HG03469 (cell line): ENCODE measurements at regions not wholly inside any gene's neighbourhood (a gene's known extent, or its start where the extent isn't known, plus 50 kb on each side); places are given as distances from the start of the nearest gene placed in this dataset.
"Not testable (repeated sequence)": the region's sequence is repeated elsewhere in the genome, so short reads cannot be mapped to it uniquely, and the experiment has no call there.

Experiments
- ATAC-seq: cut with Tn5 transposase; IDR thresholded peaks from one replicate; pipeline ENCODE4 v1.9.1; 2021; ENCODE audit warnings: mild to moderate bottlenecking, moderate library complexity, moderate number of reproducible peaks; ENCODE audit not compliant: unreplicated experiment

DNA sequence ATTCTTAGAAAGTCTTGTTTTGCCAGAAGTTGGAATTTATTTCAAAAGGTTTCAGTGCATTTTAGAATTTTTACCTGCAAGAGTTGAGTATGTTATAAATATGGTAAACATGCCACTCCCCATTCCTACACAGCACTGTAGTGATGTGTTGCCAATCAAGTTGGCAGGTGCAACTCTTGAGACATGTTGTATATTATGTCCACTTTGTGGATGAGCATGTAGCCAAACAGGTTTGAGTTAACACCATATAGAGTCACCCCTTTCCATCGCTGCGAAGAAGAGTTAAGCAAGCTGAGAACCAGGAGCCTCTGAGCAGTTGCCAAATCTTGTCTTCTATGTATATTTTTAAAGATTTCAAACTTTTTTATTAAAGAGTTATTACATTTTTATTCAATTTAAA lies 359.8 kb downstream of the LMO7 start:
- ATAC-seq = no peak

DNA sequence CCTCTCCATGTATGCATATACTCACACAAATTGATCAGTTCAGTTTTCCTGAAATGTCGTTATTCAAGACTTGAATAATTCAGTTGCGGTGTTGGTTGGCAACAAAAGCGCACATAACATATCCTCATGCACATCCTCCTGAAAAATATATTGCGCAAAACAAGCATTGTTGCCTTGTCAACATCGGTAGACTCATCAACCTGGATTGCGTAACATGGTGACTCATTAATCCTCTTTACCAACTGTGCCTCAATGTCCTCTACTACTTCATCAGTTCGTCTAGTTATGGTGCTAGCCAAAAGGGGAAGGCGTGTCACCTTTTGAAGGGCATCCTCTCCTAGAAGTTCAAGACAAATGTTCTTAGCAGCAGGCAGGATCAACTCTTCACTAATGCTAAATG lies 357.7 kb downstream of the LMO7 start:
- ATAC-seq = no peak

DNA sequence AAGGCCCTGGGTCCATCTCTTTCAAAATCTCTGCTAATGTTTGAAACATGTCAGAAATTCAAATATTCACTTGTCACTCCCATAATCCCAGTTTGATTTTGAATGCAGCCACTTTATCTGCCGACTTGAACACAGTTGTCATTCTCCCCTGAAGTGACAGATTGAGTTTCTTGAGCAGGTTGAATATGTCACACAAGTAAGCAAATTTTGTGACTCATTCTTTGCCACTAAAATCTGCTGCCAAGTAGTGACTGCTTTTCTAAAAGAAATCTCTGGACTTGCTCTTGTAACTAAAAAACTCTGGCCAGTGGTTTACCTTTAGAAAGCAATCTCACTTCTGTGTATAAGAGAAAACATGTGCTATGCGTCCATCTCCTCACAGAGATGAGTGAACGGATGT lies 357.1 kb downstream of the LMO7 start:
- no peak for ATAC-seq

DNA sequence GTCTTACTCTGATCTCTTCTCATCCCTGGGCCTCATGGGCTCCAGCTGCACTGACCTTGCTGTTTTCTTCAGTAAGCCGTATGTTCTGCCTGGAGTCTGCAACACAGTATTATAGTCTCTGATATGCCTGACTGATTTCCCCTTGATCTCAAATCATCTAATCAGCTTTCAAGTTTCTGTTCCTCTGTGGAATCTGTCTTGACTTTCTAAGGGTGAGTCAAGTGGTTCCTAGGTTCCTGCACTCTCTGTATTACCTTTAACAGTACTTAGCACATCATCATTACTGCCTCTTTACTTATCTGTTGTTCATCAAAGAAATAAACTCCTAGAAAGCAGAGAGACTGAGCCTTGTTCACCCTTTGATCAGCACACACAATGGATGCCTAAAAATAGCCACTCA lies 350.7 kb downstream of the LMO7 start:
- peak; percentile 100 for ATAC-seq

DNA sequence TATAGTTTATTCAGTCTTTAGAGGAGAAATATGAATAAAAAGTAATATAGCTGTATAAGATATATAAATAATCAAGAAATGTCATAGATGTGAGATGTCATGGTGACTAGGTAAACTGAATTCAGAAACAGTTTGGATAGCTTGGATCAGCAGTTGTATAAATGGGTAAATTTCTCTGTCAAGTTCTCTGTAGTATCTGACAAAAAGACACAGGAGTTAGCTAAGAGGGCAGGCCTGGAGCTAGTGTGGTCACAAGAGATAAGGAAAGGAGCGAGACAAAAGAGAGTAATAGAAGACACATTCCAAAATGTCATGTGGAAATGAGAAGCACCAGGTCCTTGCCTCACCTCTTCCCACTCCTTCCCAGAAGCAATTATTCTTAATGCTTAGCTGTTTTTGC lies 349.0 kb downstream of the LMO7 start:
- ATAC-seq = no peak

DNA sequence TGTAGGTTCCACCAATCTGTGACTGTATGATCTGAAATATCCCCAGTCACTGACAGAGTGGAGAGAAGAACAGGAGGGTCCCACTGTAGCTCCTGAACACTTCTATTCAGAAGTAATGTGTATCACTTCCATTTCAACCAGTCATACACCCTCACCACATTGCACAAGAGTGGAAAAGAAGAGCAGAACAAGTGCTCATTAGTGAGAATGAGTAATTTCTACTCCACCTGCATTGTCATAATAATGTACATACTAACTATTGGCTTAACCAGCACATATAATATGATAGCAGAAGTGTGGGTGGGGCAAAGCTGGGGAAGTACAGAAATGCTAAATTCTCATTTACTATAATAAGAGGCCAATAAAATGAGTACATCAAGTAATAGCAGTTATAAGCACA lies 342.7 kb downstream of the LMO7 start:
- no peak for ATAC-seq

DNA sequence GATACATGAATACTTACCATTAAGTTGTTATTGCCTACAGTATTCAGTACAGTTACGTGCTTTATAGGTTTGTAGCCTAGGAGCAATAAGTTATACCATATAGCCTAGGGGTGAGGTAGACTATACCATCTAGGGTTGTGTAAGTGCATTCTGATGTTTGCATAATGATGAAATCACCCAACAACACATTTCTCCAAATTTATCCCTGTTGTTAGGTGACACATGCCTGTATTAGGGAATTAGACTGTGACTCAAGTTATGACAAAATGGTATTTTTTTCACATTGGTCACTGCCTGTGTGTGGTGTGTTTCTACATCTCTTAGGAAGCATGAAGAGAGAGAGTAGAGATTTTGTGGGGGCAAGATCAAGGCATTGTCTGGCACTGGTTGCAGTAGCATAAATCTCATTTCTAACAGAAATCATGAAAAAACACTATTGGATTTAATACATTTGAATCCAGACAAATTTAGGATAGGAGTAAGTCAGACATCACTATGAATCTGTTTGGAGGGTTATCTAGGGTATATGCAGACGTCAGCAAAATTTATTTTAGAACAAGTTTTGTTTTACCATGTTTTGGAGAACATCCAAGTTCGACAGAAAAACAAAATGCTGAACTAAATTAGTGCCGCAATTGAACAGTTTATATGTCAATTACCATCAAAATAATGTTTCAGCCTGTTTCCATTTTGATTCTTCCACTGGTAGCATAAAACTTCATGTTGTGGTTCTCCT lies 332.1 kb downstream of the LMO7 start:
- no peak for ATAC-seq

DNA sequence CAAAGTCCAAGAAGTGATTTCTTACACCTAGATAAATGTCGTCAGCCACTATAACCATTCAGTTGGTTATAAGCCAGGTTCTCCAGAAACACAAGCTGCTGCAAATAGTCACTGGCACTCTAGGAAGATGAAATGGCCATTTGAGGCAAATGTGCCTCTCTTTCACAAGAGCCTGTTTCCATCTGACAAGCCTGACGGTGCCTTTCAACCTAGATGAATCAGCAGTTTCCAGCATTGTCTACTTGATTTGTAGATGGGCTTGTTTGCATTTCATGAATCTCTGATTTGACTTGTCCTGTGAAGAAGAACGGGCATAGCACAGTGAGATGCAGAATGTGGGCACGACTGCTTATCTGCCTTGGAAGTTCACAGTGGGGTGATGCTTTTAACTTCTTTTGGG lies 327.2 kb downstream of the LMO7 start:
- ATAC-seq = no peak

DNA sequence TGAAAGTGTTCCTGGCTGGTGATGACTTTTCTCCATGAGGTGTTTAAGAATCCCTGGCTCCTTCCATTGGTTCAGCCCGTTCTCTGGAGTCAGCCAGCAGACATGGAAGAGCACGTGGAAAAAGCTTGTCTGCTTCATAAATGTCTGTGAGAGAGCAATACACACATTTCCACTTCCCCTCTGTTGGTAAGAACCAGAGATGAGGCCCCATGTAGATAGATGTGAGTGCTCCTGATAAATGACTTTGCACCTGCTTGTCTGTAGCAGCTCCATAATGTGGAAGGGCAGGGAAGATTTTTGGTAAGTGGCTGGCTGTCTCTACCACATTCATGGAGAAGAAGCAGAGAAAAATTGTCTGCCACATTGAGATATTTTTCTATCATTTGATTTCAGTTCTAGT lies 325.8 kb downstream of the LMO7 start:
- no peak for ATAC-seq

DNA sequence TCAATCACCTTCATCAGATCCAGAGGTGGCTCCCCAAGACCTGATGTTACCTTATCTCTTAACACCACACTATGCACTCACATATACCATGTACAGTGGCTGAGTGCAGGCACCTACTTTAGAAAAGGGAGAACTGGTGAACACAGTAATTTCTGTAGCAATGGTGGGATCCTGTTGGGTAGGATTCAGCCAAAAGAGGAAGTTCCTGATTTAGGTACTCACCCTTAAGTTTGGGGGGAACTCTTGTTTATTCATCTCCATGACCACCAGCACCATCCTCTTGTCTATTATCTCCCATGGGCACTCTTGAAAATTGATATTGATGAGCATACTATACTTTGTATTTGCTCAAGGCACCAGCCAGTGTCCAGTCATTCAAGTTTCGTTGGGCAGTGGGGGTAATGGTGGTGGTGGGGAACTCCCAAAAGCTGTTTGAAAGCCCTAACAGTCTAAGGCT lies 324.4 kb downstream of the LMO7 start:
- peak; percentile 99 for ATAC-seq

DNA sequence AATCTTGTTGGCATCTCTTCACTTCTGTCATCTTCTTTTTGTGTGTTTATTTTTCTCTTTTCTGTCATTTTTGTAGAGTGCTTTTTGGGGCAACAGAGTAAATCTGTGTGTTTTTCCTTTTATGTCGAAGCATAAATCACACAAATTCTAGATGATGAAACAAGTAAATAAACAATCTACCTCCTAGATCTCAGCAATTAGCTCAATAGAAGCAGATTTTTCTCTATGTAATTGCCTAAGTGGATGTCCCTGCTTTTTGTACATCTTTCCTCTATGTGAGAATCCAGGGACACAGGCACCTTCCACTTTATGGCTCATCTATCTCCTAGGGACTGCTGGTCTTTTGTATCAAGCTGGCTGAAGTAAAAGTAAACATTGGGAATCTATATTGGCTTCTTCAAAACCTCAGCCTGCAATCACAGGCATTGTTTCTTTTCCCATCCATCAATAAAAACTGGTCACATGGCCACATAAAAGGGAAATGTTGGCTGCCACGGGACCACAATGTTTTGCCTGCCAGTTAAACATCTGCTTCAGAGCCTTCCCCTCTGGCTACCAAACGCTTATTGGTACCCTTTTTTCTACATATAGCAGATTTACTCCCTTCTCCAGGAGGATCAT lies 323.8 kb downstream of the LMO7 start:
- ATAC-seq = peak; percentile 9

DNA sequence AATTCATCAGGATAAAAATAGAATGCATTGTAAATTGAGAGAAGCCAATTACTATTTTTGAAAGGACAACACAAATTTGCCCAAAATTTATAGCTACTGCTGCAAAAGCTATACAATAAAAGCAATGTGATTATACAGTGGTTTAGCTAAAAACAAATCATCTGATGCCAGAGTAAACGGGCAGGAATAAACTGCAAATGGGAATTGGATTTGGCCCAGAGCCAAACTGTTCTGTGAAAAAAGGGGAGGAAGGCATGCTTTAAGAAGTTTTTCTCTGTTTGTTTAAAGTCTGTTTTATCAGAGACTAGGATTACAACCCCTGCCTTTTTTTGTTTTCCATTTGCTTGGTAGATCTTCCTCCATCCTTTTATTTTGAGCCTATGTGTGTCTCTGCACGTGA lies 317.5 kb downstream of the LMO7 start:
- not testable (repeated sequence) for ATAC-seq

DNA sequence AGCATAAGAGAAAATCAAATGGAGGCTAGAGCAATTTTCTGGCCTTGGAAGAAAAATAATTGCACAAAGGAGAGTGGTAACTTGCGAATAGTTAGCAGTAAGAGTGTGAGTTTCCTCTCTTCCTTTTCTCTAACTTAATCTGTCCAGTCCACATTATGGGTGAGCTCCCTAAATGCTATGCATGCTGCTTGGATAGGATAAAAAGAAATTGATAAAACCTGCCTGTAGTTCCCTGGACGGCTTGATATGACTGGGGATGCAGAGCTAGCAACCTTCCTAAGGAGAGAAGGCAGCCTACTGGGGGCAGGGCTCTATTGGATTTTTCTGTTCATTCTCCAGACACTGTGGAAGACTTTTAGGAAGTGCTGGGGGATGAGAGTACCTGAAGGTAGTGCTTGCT lies 311.3 kb downstream of the LMO7 start:
- no peak for ATAC-seq

DNA sequence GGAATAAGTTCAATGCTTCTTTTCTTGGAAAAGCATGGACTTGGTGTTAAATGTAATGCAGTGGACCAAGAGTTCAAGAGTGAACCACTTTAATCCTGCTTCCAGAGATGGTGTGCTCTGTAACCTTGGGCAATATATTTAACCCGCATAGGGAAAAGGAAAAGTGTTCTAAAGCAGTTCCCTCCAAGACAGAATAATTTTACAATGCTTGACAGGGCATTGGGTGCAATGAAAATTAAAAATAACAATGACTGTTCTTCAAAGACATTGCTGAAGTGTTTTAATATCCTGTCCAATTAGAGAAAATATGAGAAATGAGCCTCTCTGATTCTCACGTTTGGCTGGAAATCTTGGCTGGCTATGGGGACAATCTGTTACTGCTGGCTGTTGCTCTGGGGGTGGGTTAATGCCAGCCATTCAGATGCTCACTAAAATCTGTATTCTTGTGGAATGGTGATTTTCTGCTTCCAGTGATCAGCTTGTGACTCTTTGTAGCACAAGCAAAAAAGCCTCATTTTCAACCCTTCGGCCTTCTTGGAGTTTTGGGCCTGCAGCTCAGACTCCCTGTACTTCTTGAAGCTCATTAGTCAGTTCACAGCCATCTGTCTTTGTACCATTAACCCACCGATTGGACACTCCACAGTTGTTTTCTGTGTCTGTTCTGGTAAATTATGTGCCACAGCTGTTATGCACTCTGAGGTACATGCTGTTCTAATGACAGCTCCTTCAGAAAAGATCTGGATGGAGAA lies 310.6 kb downstream of the LMO7 start:
- ATAC-seq = no peak

DNA sequence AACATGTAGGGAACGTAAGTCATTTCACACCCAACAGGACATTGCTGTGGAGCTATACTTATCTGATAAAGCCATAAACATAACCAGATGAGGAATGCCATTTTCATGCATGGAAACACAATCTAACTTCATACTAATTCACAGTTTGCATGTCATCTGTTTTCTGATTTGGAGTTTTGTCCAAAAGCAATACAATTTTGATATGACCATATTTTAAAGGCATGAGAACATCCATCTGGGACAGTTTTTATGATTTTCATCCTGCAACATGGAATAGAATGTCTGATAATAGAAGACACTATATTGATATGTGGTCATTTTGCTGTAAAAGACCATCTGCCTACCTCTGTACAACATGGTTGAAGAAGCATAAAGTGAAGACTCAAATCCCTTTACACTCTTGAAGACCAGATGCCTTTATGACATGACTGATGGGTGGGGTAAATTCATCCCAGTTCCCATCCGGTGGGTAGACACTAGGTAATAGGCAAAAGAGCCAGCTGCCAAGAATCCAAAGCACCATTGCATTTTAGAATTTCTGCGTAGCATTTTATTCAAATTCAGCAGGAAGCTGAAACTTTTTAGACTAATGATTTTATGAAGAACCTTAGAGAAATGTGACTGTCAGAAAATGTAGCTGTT lies 309.8 kb downstream of the LMO7 start:
- no peak for ATAC-seq

DNA sequence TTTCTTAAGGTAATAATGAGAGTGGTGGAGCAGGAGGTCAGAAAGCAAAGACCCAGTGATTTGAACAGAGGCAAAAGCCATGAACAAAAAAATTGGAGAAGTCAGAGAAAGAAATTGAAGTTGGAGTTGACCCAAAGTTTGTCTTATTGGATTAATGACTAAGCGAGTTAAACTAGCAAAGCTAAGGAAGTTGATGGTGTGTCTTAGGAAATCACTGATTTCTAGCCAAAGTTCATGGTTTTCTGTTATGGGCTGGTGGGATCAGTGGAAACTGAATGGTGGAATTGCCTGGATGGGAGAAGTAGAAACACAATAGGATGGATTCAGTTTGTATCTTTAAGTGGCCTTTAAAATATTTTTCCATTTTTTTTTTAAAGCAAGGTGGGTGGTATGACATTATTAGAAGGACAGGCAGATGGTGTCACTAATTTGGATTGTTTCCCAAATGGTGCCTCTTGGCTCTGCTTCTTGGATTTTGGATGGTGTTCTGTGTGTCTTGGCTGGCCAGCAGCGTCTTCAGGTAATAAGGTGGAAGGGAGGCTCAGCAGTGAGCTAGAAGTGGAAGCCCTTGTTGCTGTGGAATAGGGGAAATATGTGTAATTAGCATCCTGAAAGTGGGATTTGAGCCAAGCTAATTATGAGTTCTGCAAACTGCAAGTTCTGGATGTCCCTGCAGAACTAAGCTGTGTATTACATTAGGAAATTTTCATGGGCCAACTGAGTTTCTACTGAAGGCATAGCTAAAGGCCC lies 302.9 kb downstream of the LMO7 start:
- ATAC-seq = no peak

DNA sequence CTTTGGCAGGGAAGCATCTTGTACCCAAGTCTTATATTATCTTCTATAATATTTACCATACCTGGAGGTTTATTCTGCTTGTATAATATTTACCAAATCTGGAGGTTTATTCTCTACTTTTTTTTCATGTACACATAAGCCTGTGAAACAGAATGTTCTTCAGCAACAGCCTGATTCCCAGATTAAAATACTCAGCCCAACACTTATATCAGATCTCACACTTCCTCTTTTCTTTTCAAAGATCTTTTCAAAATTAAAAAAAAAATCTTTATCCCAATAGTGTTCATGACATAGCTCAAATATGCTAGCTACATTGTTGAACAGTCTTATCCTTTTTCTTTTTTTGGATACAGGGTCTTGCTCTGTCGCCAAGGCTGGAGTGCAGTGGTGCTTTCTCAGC lies 300.7 kb downstream of the LMO7 start:
- no peak for ATAC-seq

DNA sequence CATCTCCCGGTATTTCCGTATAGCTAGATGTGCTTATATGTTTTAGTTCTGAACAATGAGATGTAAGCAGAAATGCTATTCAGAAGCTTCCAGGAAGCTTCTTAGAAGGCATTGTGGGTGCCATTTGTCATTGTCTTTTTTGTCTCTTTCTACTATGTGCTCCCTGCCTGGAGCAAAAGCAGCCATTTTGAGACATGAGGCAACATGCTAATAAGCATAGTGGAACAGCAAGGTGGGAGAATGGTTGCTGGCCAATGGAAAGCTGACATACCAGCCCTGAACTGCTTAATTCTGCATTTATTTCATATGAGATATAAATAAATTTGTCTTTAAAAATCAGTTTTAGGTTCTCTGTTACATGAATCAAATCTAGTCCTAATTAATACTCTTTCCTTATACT lies 299.7 kb downstream of the LMO7 start:
- no peak for ATAC-seq

DNA sequence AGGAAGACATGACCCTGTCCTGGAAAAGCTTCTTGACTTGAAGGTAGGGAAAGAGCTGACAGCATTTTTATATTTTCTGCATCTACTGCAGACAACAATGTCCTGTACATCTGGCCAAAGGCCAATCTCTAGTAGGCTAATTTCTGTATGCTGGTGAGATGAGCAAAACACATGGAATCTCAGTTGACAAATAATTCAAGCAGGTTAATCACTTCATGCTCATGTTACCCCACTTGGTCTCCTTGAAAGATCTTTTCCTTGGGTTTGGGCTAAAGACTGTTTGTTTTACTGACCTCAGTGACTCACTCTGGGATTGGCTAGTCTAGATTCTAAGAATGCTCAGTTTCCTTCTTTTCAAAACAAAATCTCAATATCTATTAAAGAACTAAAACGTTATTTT lies 298.8 kb downstream of the LMO7 start:
- ATAC-seq = no peak

DNA sequence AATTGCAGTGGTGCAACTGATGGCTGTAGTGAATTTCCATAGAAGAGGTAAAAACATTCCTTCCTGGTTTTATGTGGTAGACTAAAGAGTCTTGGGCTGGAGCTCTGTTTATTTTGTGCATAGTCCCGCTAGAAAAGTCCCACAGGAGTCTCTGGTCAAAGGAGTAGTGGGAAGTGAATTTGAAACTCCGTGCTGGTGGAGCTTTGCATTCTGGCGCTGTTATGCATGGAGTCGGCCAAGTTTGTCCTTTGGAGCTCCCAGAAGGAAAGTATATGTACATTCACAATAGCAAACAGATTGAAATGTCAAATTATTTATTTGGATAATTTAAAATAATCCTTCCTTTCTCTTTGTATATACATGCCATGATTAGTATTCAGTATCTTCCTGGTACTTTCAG lies 296.5 kb downstream of the LMO7 start:
- ATAC-seq = no peak

DNA sequence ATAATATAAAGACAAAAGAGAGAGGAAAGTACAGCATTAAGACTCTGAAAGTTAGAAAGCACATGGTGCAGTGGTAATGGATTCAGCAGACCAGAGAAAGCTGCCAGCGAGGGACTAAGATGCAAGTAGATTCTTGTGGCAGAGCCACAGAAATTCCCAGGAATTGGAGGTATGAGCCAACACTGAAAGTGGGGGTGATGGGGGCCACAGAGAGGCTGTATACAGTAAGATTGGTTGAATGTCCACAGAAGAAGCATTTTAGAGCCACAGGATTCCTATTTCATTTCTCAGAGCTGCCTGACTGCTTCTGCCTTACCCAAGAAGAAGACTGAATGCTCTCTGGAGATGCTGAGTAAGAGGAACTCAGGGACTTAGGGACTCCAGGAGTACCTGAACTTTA lies 295.0 kb downstream of the LMO7 start:
- ATAC-seq = no peak
